ENCODE measurements at regions not wholly inside any gene's neighbourhood (a gene's known extent, or its start where the extent isn't known, plus 50 kb on each side); places are given as distances from the start of the nearest gene placed in this dataset.

DNA sequence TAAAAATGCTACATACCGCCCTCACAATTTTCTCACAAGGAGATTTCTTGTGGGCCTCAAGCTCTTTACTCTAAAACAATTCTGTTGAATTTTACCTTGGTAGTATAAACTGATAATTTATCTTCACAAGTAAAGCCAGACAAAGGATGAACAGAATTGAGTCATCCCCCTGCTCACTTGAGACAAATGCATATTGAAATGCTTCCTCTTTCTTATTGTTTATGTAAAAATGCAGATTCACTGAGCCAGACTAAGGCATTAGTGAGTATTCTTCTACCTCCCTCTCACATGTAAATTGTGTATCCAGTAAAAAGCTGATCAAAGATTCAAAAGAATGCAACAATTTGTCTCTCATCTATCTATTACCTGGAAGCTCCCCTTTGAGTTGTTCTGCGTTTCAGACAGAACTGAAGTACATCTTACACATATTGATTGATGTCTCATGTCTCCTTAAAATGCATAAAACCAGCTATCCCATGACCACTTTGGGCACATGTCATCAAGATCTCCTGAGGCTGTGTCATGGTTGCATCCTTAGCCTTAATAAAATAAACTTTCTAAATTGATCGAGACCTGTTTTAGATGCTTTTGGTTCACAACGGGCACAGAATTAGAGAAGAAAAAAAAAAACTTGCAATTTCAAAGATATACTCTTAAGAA is 743.1 kb upstream of the B3GALT2 start:
- TF ChIP-seq, protein P1, sequence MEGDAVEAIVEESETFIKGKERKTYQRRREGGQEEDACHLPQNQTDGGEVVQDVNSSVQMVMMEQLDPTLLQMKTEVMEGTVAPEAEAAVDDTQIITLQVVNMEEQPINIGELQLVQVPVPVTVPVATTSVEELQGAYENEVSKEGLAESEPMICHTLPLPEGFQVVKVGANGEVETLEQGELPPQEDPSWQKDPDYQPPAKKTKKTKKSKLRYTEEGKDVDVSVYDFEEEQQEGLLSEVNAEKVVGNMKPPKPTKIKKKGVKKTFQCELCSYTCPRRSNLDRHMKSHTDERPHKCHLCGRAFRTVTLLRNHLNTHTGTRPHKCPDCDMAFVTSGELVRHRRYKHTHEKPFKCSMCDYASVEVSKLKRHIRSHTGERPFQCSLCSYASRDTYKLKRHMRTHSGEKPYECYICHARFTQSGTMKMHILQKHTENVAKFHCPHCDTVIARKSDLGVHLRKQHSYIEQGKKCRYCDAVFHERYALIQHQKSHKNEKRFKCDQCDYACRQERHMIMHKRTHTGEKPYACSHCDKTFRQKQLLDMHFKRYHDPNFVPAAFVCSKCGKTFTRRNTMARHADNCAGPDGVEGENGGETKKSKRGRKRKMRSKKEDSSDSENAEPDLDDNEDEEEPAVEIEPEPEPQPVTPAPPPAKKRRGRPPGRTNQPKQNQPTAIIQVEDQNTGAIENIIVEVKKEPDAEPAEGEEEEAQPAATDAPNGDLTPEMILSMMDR (IDR thresholded peaks at IDR 0.05; ENCODE audit: insufficient read depth, low read length), result no peak
- TF ChIP-seq POLR2AphosphoS5 (IDR thresholded peaks at IDR 0.05; ENCODE audit: low read depth) (no peak), GABPA (IDR thresholded peaks at IDR 0.05; ENCODE audit: low read depth) (no peak)
- TF ChIP-seq, protein P2, sequence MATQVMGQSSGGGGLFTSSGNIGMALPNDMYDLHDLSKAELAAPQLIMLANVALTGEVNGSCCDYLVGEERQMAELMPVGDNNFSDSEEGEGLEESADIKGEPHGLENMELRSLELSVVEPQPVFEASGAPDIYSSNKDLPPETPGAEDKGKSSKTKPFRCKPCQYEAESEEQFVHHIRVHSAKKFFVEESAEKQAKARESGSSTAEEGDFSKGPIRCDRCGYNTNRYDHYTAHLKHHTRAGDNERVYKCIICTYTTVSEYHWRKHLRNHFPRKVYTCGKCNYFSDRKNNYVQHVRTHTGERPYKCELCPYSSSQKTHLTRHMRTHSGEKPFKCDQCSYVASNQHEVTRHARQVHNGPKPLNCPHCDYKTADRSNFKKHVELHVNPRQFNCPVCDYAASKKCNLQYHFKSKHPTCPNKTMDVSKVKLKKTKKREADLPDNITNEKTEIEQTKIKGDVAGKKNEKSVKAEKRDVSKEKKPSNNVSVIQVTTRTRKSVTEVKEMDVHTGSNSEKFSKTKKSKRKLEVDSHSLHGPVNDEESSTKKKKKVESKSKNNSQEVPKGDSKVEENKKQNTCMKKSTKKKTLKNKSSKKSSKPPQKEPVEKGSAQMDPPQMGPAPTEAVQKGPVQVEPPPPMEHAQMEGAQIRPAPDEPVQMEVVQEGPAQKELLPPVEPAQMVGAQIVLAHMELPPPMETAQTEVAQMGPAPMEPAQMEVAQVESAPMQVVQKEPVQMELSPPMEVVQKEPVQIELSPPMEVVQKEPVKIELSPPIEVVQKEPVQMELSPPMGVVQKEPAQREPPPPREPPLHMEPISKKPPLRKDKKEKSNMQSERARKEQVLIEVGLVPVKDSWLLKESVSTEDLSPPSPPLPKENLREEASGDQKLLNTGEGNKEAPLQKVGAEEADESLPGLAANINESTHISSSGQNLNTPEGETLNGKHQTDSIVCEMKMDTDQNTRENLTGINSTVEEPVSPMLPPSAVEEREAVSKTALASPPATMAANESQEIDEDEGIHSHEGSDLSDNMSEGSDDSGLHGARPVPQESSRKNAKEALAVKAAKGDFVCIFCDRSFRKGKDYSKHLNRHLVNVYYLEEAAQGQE (IDR thresholded peaks at IDR 0.05; ENCODE audit: insufficient replicate concordance, low read depth), result no peak

Measured in HL-60 (cell line).